NCI-H1436 (cell line): ENCODE measurements at regions not wholly inside any gene's neighbourhood (a gene's known extent, or its start where the extent isn't known, plus 50 kb on each side); places are given as distances from the start of the nearest gene placed in this dataset.
A peak's percentile ranks its signal among the peaks of the same experiment; 100 is the strongest.

Experiments
- DNase-seq: peaks from one replicate; lab custom pipeline; 2025; lab: John Stamatoyannopoulos, UW

DNA sequence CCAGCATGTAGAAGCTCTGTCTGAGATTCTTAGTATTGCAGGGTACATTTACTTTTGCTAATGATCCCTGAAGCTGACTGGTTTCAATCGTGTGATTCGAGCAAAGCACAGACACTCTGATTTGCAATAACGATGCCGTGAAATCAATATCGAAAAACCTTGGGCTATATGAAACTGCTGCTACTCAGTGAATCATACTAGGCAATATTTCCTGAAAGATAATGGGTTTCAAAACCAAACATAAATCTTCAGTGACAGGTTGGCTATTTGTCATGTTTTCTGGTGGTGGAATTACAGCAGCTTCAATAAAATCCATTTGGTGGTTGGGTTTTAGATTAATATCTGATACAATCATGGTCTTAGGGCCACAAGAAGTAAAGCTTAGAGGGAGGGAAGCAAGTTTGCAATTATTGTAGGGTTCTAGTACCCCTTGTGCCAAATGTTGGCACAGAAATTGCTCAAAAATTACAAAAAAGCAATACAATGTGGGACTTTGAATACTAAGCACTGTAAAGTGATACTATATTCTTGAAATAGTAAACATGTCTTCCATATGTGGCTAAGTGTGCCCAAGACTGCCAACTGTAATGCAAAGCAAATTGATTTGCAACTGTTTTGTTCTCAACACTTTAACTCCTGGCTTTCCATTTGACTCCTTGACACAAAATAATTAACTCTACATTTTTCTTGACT, 112.4 kb upstream of the JAZF1 start:
- no peak for DNase-seq

- no peak for DNase-seq
Observed at GRCh38 chr7:28293527-28293835, 112.9 kb upstream of the JAZF1 start.

GRCh38 chr7:28296571-28297483, 115.5 kb upstream of the CREB5 start:
- DNase-seq = peak; percentile 62

- DNase-seq = no peak
Observed at GRCh38 chr7:28297801-28298459, 114.4 kb upstream of the CREB5 start.

GRCh38 chr7:28298870-28299518, 113.3 kb upstream of the CREB5 start:
- peak; percentile 72 for DNase-seq

GRCh38 chr7:28299556-28299955, 112.8 kb upstream of the CREB5 start:
- no peak for DNase-seq

- DNase-seq = no peak
Observed at GRCh38 chr7:28300488-28300887, 111.8 kb upstream of the CREB5 start.

- DNase-seq = no peak
Observed at GRCh38 chr7:28301148-28301641, 111.1 kb upstream of the CREB5 start.

- DNase-seq = no peak
Observed at GRCh38 chr7:28304290-28304689, 108.0 kb upstream of the CREB5 start.

- DNase-seq = no peak
Observed at GRCh38 chr7:28309704-28310459, 102.4 kb upstream of the CREB5 start.

GRCh38 chr7:28310460-28310848, 101.9 kb upstream of the CREB5 start:
- DNase-seq = no peak

GRCh38 chr7:28311670-28312069, 100.6 kb upstream of the CREB5 start:
- DNase-seq = no peak

GRCh38 chr7:28312948-28313347, 99.4 kb upstream of the CREB5 start:
- no peak for DNase-seq

DNA sequence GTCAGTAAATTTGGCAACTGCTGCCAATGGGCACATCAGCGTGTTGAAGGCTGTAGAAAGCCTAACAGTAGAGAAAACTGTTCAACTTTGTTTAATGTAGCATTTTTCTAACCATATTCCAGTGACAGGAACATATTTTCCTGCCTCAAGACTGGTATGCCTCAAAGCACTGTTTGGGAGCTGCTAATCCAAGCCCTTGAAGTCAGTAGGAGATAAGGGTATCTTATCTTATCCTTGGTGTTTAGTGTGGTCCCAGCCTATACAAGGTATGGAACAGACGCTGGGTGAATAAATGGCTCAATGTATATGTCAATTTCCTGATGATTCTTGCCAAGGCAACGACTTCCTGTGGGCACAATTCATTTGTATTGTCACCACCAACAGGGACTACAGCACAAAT, 97.5 kb upstream of the CREB5 start:
- DNase-seq = no peak

DNA sequence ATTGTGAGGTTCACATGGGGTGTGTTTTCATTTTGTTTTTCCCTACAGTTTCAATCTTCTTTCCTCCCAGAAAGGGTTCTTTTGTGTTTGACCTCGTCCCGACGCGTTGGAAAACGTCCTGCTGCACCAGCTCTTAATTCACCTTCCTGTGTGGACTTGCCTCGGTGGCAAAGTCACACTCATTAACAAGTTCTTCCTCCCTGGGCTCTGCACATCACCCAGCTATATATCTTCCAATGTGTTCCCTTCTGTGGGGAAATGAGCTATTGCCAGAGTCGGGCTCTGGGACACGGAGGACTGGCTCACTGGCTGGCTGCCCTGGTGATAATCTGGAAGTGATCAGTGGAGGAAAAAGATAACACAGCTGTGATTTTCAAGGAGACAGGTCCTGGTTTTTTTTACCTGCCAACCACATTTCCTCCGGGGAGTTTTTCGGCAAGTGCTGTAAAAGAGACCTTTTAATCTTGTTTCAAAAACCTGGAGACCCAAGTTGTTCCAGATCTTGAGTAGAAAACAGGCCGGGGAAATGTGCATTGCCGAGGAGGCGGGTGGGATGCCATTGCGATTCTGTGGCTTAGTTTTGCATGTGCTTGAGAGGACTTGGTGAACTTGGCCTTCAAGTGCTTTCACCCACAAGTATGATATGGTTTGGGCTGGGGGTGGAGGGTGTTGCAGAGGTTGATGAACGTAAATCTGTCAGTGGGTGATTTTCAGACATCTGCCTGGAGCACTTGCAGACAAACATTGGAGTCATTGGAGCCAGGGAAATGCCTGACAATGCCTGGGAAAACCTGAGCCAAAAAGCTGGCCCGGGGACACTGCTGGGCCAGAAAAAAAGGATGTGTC, 96.5 kb upstream of the CREB5 start:
- no peak for DNase-seq

- no peak for DNase-seq
Observed at GRCh38 chr7:28316489-28316888, 95.8 kb upstream of the CREB5 start.

GRCh38 chr7:28318101-28318762, 94.1 kb upstream of the CREB5 start:
- DNase-seq = no peak

- no peak for DNase-seq
Observed at GRCh38 chr7:28323833-28324232, 88.5 kb upstream of the CREB5 start.

- DNase-seq = peak; percentile 32
Observed at GRCh38 chr7:28328146-28328545, 84.2 kb upstream of the CREB5 start.
